Thyroid gland (tissue), 4 donors: ENCODE measurements at regions not wholly inside any gene's neighbourhood (a gene's known extent, or its start where the extent isn't known, plus 50 kb on each side); places are given as distances from the start of the nearest gene placed in this dataset.

ENCODE experiments used
- DNase-seq, 2 donors: peaks; one replicate each; pipeline ENCODE4 v3.0.0-alpha.2; 2019
- H3K27ac ChIP-seq, 3 donors: fragments of 200-600 bp; sonication (generic); 1 replicate in 2 of 3; 2 replicates in 1 of 3; pipeline ENCODE4 v1.5.1; 2016 to 2019; ENCODE audit warnings: mild to moderate bottlenecking in 1 of 3, moderate library complexity in 1 of 3
- H3K27me3 ChIP-seq: fragments of 200-600 bp; sonication (generic); one replicate; pipeline ENCODE4 v1.5.1; 2019
- H3K36me3 ChIP-seq, 2 donors: fragments of 200-600 bp; sonication (generic); one replicate each; pipeline ENCODE4 v1.5.1; 2016 to 2019
- H3K4me1 ChIP-seq, 2 donors: fragments of 200-600 bp; sonication (generic); one replicate each; pipeline ENCODE4 v1.5.1; 2017 to 2019
- H3K4me3 ChIP-seq, 3 donors: fragments of 200-600 bp; sonication (generic); replicated peaks in 1 of 3; 1 replicate in 2 of 3; 2 replicates in 1 of 3; pipeline ENCODE4 v1.5.1; 2016; ENCODE audit warnings: mild to moderate bottlenecking in 1 of 3
- H3K9me3 ChIP-seq: fragments of 200-600 bp; sonication (generic); one replicate; pipeline ENCODE4 v1.5.1; 2017
- CTCF ChIP-seq, 6 experiments: fragments of 200-600 bp in 3 of 6; fragments of 450-650 bp in 3 of 6; sonication (generic) in 3 of 6; IDR thresholded peaks; one replicate each; pipeline ENCODE4 v1.5.1; 2016 to 2019; ENCODE audit warnings: antibody characterized with exemption in 6 of 6, mild to moderate bottlenecking in 2 of 6, inconsistent platforms in 1 of 6, moderate library complexity in 1 of 6
- POLR2A ChIP-seq, 2 donors: fragments of 450-650 bp; IDR thresholded peaks; one replicate each; pipeline ENCODE4 v1.6.1; 2017; ENCODE audit warnings: antibody characterized with exemption in 2 of 2, mild to moderate bottlenecking in 2 of 2, moderate library complexity in 1 of 2
- WGBS, 2 donors: methylation state at CpG; one replicate each; pipeline ENCODE4 v1.1.5; 2017; 5-methylcytosine and 5-hydroxymethylcytosine counted together
- intact Hi-C: fragments of 100-400 bp; cut with DNase I; formaldehyde crosslinking; loops from one replicate; pipeline ENCODE4 v1.15.1; 2023

DNA sequence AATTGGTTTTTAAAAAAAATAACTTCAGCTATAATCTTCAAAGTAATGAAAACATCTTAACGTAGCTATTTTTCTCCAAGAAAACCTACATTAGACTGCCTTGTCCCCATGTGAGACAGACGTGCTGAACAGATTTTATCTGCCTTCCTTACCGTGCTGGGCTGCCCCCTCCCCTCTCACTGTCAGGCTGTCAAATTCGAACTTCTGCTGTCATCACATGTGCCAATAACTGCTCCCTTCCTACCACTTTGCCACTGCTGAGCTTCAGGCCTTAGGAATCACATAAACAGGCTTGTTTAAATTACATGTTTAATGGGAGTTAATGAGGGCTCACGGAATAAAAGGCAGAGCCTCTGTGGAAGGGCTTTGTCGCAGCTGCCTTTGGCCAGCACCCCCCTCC lies 77.0 kb upstream of the NHSL1 start:
- peaks cover 0 to 6% of the 10 kb centered on the region in 2 donors for H3K4me1 ChIP-seq
- intact Hi-C loops: no loop called here
- TF ChIP-seq POLR2A (IDR thresholded peaks at IDR 0.05): no peak
- no peak for TF ChIP-seq CTCF (IDR thresholded peaks at IDR 0.05)
- no peaks in the 10 kb centered on the region for H3K9me3 ChIP-seq
- no peak overlapping the region for H3K4me3 ChIP-seq
- no peaks in the 10 kb centered on the region for H3K36me3 ChIP-seq
- no peaks in the 10 kb centered on the region for H3K27me3 ChIP-seq
- 79 to 92% methylated on average over 6 of the region's 6 CpGs for WGBS, 2 donors
- DNase-seq: no peak
- no peak overlapping the region for H3K27ac ChIP-seq

DNA sequence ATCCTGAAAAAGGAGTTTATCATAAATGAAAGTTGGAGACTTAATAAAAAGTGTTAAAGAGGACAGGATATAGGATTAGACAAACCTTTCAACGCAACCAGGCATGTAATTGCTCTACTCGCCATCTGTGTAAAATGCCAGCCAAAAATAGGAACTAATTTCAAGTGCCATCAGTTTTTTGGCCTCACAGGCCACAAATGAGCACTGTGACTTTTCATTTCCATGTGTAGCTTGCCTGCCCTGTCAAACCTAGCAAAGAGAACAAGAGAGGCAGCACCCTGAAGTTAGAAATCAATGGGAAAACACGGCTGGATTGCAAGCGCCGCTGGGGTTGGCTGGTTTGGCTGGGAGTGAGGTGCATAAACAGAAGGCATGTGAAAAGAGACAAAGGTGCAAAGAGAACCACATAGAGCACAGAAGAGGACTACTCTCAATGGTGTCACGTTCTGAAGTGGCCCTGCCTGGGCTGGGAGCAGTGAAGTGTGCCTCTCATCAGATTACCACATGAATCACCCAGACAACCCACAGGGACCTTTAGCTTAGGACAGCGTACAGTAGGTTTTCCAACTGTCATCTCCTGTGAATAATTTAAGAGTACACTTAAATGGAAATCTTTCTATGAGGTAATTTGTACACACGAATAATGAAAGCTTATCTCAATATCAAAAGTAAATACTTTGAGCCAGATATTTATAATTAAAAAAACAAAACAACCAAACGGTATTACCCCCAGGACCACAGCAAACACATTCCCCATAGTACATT lies 78.0 kb upstream of the NHSL1 start:
- Histone ChIP-seq H3K27me3 (no peaks in the 10 kb centered on the region), H3K27ac (no peak overlapping the region), H3K36me3 (no peaks in the 10 kb centered on the region), H3K9me3 (no peaks in the 10 kb centered on the region), H3K4me3 (no peak overlapping the region), H3K4me1 (peaks cover 0 to 6% of the 10 kb centered on the region in 2 donors)
- peak; percentile 35 to 37 for DNase-seq
- 58 to 60% methylated on average over 9 of the region's 9 CpGs for WGBS, 2 donors
- intact Hi-C loops: no loop called here
- TF ChIP-seq POLR2A (IDR thresholded peaks at IDR 0.05): no peak
- TF ChIP-seq CTCF (IDR thresholded peaks at IDR 0.05): no peak

- TF ChIP-seq POLR2A (IDR thresholded peaks at IDR 0.05) (no peak), CTCF (IDR thresholded peaks at IDR 0.05) (no peak)
- Histone ChIP-seq H3K9me3 (no peaks in the 10 kb centered on the region), H3K4me1 (peaks cover 0 to 6% of the 10 kb centered on the region in 2 donors), H3K4me3 (no peak overlapping the region), H3K27ac (no peak overlapping the region), H3K36me3 (no peaks in the 10 kb centered on the region), H3K27me3 (no peaks in the 10 kb centered on the region)
- no peak for DNase-seq
- intact Hi-C loops: no loop called here
- 92 to 95% methylated on average over 4 of the region's 4 CpGs for WGBS, 2 donors
Measured at GRCh38 chr6:138580040-138580439, 80.7 kb upstream of the NHSL1 start.

DNA sequence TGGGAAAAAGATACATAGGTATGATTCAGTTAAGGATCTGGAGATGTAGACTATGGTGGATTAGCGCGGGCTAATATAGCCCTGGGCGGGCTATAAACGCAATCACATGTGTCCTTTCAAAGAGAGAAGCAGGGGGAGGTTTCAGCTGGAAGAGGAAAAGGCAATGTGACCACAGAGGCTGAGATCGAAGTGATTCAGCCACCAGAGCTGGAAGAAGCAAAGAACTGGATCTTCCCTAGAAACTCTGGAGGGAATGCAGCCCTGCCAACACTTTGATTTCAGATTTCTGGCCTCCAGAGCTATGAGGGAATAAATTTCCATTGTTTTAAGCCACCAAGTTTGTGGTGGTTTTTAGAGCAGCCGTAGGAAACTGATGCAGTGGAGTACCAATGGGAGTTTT lies 81.5 kb upstream of the NHSL1 start:
- H3K4me1 ChIP-seq: peaks cover 0 to 6% of the 10 kb centered on the region in 2 donors
- H3K27ac ChIP-seq: no peak overlapping the region
- no peak overlapping the region for H3K4me3 ChIP-seq
- no peak for DNase-seq
- H3K9me3 ChIP-seq: no peaks in the 10 kb centered on the region
- WGBS, 2 donors: 89 to 90% methylated on average over 6 of the region's 6 CpGs
- intact Hi-C loops: no loop called here
- no peaks in the 10 kb centered on the region for H3K36me3 ChIP-seq
- TF ChIP-seq CTCF (IDR thresholded peaks at IDR 0.05): no peak
- TF ChIP-seq POLR2A (IDR thresholded peaks at IDR 0.05): no peak
- H3K27me3 ChIP-seq: no peaks in the 10 kb centered on the region

- H3K4me1 ChIP-seq: no peaks in the 10 kb centered on the region
- H3K9me3 ChIP-seq: no peaks in the 10 kb centered on the region
- WGBS, 2 donors: 86 to 95% methylated on average over 4 of the region's 4 CpGs
- TF ChIP-seq CTCF (IDR thresholded peaks at IDR 0.05): no peak
- no peak for TF ChIP-seq POLR2A (IDR thresholded peaks at IDR 0.05)
- H3K4me3 ChIP-seq: no peak overlapping the region
- H3K27ac ChIP-seq: no peak overlapping the region
- H3K36me3 ChIP-seq: no peaks in the 10 kb centered on the region
- no peak for DNase-seq
- intact Hi-C loops: no loop called here
- H3K27me3 ChIP-seq: no peaks in the 10 kb centered on the region
Measured at GRCh38 chr6:138582573-138582972, 83.3 kb upstream of the NHSL1 start.
